Endodermal cell (in vitro differentiated cells): ENCODE measurements at regions not wholly inside any gene's neighbourhood (a gene's known extent, or its start where the extent isn't known, plus 50 kb on each side); places are given as distances from the start of the nearest gene placed in this dataset.
A peak's percentile ranks its signal among the peaks of the same experiment; 100 is the strongest.

Source experiments
- DNase-seq: peaks from one replicate; pipeline ENCODE4 v3.0.0-alpha.2; 2017
- H3K27ac ChIP-seq: 2 replicates; pipeline ENCODE4 v1.5.1; 2013; ENCODE audit warnings: mild to moderate bottlenecking, low read depth, low read length, moderate library complexity
- H3K27me3 ChIP-seq: 2 replicates; pipeline ENCODE4 v1.6.1; 2013; ENCODE audit warnings: mild to moderate bottlenecking, low read length, moderate library complexity; ENCODE audit not compliant: insufficient read depth, control insufficient read depth, poor library complexity, severe bottlenecking
- H3K36me3 ChIP-seq: 2 replicates; pipeline ENCODE4 v1.7.0; 2013; ENCODE audit warnings: mild to moderate bottlenecking, low read length, moderate library complexity; ENCODE audit not compliant: control insufficient read depth, insufficient read depth
- H3K4me1 ChIP-seq: one replicate; pipeline ENCODE4 v1.7.0; 2013; ENCODE audit warnings: low read length; ENCODE audit not compliant: control insufficient read depth, insufficient read depth
- H3K4me3 ChIP-seq: 2 replicates; pipeline ENCODE4 v1.5.1; 2013; ENCODE audit warnings: mild to moderate bottlenecking, low read length, moderate library complexity
- H3K9ac ChIP-seq: 2 replicates; pipeline ENCODE4 v1.6.1; 2013; ENCODE audit warnings: mild to moderate bottlenecking, low read length, moderate library complexity; ENCODE audit not compliant: poor library complexity, severe bottlenecking; ENCODE audit errors: extremely low read depth
- H3K9me3 ChIP-seq: 2 replicates; pipeline ENCODE4 v1.6.1; 2013; ENCODE audit warnings: mild to moderate bottlenecking, low read length, moderate library complexity; ENCODE audit not compliant: control insufficient read depth
- H3K27ac Mint-ChIP-seq: 2 replicates; pipeline ENCODE4 v1.8.0; 2020; ENCODE audit warnings: mixed read lengths
- H3K27me3 Mint-ChIP-seq: 2 replicates; pipeline ENCODE4 v1.8.0; 2021; ENCODE audit warnings: mild to moderate bottlenecking, mixed read lengths; ENCODE audit not compliant: insufficient read depth
- H3K36me3 Mint-ChIP-seq: 2 replicates; pipeline ENCODE4 v1.8.0; 2020; ENCODE audit warnings: low read depth, mixed read lengths
- H3K4me1 Mint-ChIP-seq: 2 replicates; pipeline ENCODE4 v1.8.0; 2020; ENCODE audit warnings: mixed read lengths
- H3K4me3 Mint-ChIP-seq: 2 replicates; pipeline ENCODE4 v1.8.0; 2020; ENCODE audit warnings: mild to moderate bottlenecking, moderate library complexity, mixed read lengths
- H3K9me3 Mint-ChIP-seq: 2 replicates; pipeline ENCODE4 v1.8.0; 2020; ENCODE audit warnings: mild to moderate bottlenecking, mixed read lengths
- WGBS, 2 experiments: methylation state at CpG; one replicate each; pipeline versions ENCODE4 v1.1.5 to v1.1.7; 2013; ENCODE audit warnings: missing lambda C conversion rate in 2 of 2, mixed read lengths in 1 of 2; ENCODE audit not compliant: insufficient coverage in 1 of 2, insufficient read length in 1 of 2; 5-methylcytosine and 5-hydroxymethylcytosine counted together
- TF ChIP-seq, protein P1 (sequence below): fragments of 200-600 bp; sonication (generic); conservative IDR thresholded peaks from 2 replicates; pipeline ENCODE4 v1.5.0; 2021; ENCODE audit warnings: antibody characterized with exemption, mild to moderate bottlenecking

DNA sequence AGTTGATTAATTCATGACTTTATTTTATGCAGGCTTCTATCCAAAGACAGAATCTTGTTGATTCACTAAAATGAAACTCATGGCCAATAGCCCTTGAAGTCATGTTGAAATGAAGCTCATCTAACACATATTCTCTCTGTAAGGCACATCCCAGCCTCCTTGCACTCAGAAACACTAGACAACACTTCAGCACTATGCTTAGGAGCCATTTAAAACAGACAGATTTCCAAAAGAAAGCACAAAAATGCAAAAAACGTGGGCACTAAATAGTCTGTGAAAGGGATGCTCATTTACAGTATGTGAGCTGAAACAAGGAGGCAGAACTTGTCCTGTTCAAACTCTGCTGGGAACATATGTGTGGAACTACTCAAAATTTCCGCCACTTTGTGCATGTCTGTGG, 124.4 kb downstream of the MYCN start:
- 85 to 93% methylated on average over 2 of the region's 2 CpGs for WGBS, 2 experiments
- H3K27me3 Mint-ChIP-seq, result peaks cover 2% of the 10 kb centered on the region
- Histone ChIP-seq H3K4me3 (no peak overlapping the region), H3K4me1 (peaks cover 15% of the 10 kb centered on the region), H3K27ac (no peak overlapping the region), H3K9me3 (peaks cover 47% of the 10 kb centered on the region), H3K9ac (no peak overlapping the region), H3K27me3 (no peaks in the 10 kb centered on the region), H3K36me3 (no peaks in the 10 kb centered on the region)
- H3K4me3 Mint-ChIP-seq, result no peak overlapping the region
- H3K9me3 Mint-ChIP-seq, result peaks cover 44% of the 10 kb centered on the region
- no peak for DNase-seq
- TF ChIP-seq, protein P1, sequence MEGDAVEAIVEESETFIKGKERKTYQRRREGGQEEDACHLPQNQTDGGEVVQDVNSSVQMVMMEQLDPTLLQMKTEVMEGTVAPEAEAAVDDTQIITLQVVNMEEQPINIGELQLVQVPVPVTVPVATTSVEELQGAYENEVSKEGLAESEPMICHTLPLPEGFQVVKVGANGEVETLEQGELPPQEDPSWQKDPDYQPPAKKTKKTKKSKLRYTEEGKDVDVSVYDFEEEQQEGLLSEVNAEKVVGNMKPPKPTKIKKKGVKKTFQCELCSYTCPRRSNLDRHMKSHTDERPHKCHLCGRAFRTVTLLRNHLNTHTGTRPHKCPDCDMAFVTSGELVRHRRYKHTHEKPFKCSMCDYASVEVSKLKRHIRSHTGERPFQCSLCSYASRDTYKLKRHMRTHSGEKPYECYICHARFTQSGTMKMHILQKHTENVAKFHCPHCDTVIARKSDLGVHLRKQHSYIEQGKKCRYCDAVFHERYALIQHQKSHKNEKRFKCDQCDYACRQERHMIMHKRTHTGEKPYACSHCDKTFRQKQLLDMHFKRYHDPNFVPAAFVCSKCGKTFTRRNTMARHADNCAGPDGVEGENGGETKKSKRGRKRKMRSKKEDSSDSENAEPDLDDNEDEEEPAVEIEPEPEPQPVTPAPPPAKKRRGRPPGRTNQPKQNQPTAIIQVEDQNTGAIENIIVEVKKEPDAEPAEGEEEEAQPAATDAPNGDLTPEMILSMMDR, result no peak
- peaks cover 24% of the 10 kb centered on the region for H3K4me1 Mint-ChIP-seq
- H3K36me3 Mint-ChIP-seq, result peaks cover 9% of the 10 kb centered on the region
- H3K27ac Mint-ChIP-seq, result no peak overlapping the region

DNA sequence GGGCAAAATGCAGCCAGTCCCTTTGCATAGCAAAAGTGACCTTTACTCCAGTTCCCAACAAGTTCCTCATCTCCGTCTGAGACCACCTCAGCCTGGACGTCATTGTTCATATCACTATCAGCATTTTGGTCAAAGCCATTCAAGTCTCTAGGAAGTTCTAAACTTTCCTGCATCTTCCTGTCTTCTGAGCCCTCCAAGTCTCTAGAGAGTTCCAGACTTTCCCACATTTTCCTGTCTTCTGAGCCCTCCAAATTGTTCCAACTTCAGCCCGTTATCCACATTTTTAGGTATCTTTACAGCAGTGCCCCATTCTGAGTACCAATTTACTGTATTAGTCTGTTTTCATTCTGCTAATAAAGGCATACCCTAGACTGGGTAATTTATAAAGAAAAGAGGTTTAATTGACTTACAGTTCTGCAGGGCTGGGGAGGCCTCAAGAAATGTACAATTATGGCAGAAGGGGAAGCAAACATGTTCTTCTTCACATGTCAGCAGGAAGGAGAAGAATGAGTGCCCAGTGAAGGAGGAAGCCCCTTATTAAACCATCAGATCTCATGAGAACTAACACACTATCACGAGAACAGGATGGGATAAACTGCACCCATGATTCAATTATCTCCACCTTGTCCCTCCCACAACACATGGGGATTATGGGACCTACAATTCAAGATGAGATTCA, 123.7 kb downstream of the MYCN start:
- no peaks in the 10 kb centered on the region for H3K36me3 ChIP-seq
- Mint-ChIP-seq H3K4me3 (no peak overlapping the region), H3K27me3 (peaks cover 2% of the 10 kb centered on the region), H3K4me1 (peaks cover 18% of the 10 kb centered on the region), H3K27ac (no peak overlapping the region), H3K36me3 (peaks cover 9% of the 10 kb centered on the region), H3K9me3 (peaks cover 44% of the 10 kb centered on the region)
- H3K9me3 ChIP-seq, result peaks cover 47% of the 10 kb centered on the region
- H3K27ac ChIP-seq, result no peak overlapping the region
- H3K4me3 ChIP-seq, result no peak overlapping the region
- WGBS, 2 experiments, result 89 to 96% methylated on average over 3 to 4 of the region's 4 CpGs
- H3K4me1 ChIP-seq, result peaks cover 10% of the 10 kb centered on the region
- H3K9ac ChIP-seq, result no peak overlapping the region
- TF ChIP-seq, protein P1, result no peak
- DNase-seq, result no peak
- no peaks in the 10 kb centered on the region for H3K27me3 ChIP-seq

DNA sequence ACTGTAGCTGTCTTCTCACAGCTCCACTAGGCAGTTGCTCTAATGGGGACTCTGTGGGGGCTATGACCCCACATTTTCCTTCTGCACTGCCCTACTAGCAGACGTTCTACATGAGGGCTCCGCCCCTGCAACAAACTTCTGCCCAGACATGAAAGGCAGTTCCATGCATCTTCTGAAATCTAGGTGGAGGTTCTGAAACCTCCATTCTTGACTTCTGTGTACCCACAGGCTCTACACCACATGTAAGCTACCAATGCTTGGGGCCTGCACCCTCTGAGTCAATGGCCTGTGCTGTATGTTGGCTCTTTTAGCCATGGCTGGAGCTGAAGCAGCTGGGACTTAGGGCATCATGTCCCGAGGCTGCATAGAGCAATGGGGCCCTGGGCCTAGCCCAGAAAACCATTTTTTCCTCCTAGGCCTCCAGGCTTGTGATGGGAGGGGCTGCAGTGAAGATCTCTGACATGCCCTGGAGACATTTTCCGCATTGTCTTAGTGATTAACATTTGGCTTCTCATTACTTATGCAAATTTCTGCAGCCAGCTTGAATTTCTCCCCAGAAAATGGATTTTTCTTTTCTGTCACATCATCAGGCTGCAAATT, 123.0 kb downstream of the MYCN start:
- Histone ChIP-seq H3K9ac (no peak overlapping the region), H3K27ac (no peak overlapping the region), H3K4me3 (peak overlapping the region; percentile 52), H3K27me3 (no peaks in the 10 kb centered on the region), H3K36me3 (no peaks in the 10 kb centered on the region), H3K9me3 (peaks cover 47% of the 10 kb centered on the region), H3K4me1 (peaks cover 9% of the 10 kb centered on the region)
- TF ChIP-seq, protein P1, result no peak
- H3K9me3 Mint-ChIP-seq, result peaks cover 44% of the 10 kb centered on the region
- H3K27me3 Mint-ChIP-seq, result peaks cover 2% of the 10 kb centered on the region
- peaks cover 13% of the 10 kb centered on the region for H3K4me1 Mint-ChIP-seq
- peaks cover 9% of the 10 kb centered on the region for H3K36me3 Mint-ChIP-seq
- no peak overlapping the region for H3K4me3 Mint-ChIP-seq
- 93 to 96% methylated on average over 4 of the region's 4 CpGs for WGBS, 2 experiments
- no peak for DNase-seq
- H3K27ac Mint-ChIP-seq, result no peak overlapping the region
